Dermis blood vessel endothelial cell (primary cell): ENCODE measurements at regions not wholly inside any gene's neighbourhood (a gene's known extent, or its start where the extent isn't known, plus 50 kb on each side); places are given as distances from the start of the nearest gene placed in this dataset.
"Not testable (repeated sequence)": the region's sequence is repeated elsewhere in the genome, so short reads cannot be mapped to it uniquely, and the experiment has no call there.

Experiments used
- DNase-seq: peaks from one replicate; pipeline ENCODE4 v3.0.0; 2010

- no peak for DNase-seq
Observed at GRCh38 chr6:168873278-168874190, 380.1 kb downstream of the THBS2 start.

GRCh38 chr6:168871642-168872315 lies 381.9 kb downstream of the THBS2 start:
- no peak for DNase-seq

- no peak for DNase-seq
Observed at GRCh38 chr6:168870982-168871381, 382.7 kb downstream of the THBS2 start.

GRCh38 chr6:168867247-168868102 lies 386.2 kb downstream of the THBS2 start:
- DNase-seq: no peak

- no peak for DNase-seq
Observed at GRCh38 chr6:168866534-168866933, 387.1 kb downstream of the THBS2 start.

GRCh38 chr6:168865522-168865921 lies 388.1 kb downstream of the THBS2 start:
- DNase-seq: no peak

GRCh38 chr6:168864541-168865460 lies 388.8 kb downstream of the THBS2 start:
- DNase-seq: no peak

GRCh38 chr6:168863467-168863866 lies 390.2 kb downstream of the THBS2 start:
- no peak for DNase-seq

GRCh38 chr6:168862346-168862980 lies 391.2 kb downstream of the THBS2 start:
- DNase-seq: no peak

- no peak for DNase-seq
Observed at GRCh38 chr6:168860987-168861386, 392.7 kb downstream of the THBS2 start.

- no peak for DNase-seq
Observed at GRCh38 chr6:168860341-168860740, 393.3 kb downstream of the THBS2 start.

- no peak for DNase-seq
Observed at GRCh38 chr6:168858926-168859325, 394.7 kb downstream of the THBS2 start.

GRCh38 chr6:168856914-168857313 lies 396.7 kb downstream of the THBS2 start:
- no peak for DNase-seq

- DNase-seq: no peak
Observed at GRCh38 chr6:168852376-168852884, 401.2 kb downstream of the THBS2 start.

GRCh38 chr6:168851460-168852375 lies 401.9 kb downstream of the THBS2 start:
- no peak for DNase-seq

GRCh38 chr6:168850027-168850736 lies 403.5 kb downstream of the THBS2 start:
- not testable (repeated sequence) for DNase-seq

- DNase-seq: no peak
Observed at GRCh38 chr6:168849459-168849858, 404.2 kb downstream of the THBS2 start.

GRCh38 chr6:168848797-168849196 lies 404.8 kb downstream of the THBS2 start:
- DNase-seq: no peak
